IMR-90 (cell line): ENCODE measurements at regions not wholly inside any gene's neighbourhood (a gene's known extent, or its start where the extent isn't known, plus 50 kb on each side); places are given as distances from the start of the nearest gene placed in this dataset.

ENCODE experiments used
- BHLHE40 ChIP-seq: fragments of 150-350 bp; IDR thresholded peaks from 2 replicates; pipeline ENCODE4 v1.6.1; 2016; ENCODE audit warnings: mild to moderate bottlenecking, low read depth, low read length
- CEBPB ChIP-seq: IDR thresholded peaks from 2 replicates; pipeline ENCODE4 v1.6.1; 2012; ENCODE audit warnings: low read depth, low read length, improper control_type of control experiment
- CHD1 ChIP-seq: IDR thresholded peaks from 2 replicates; pipeline ENCODE4 v1.6.1; 2012; ENCODE audit warnings: low read depth, low read length, improper control_type of control experiment
- ELK1 ChIP-seq: fragments of 150-350 bp; IDR thresholded peaks from 2 replicates; pipeline ENCODE4 v1.6.1; 2016; ENCODE audit warnings: low read depth, mild to moderate bottlenecking, low read length, moderate library complexity, borderline replicate concordance
- FOS ChIP-seq: fragments of 150-350 bp; IDR thresholded peaks from 2 replicates; pipeline ENCODE4 v1.6.1; 2016; ENCODE audit warnings: low read depth, low read length
- MAFK ChIP-seq: IDR thresholded peaks from 2 replicates; pipeline ENCODE4 v1.6.1; 2012; ENCODE audit warnings: low read depth, low read length, improper control_type of control experiment
- MXI1 ChIP-seq: IDR thresholded peaks from 2 replicates; pipeline ENCODE4 v1.6.1; 2012; ENCODE audit warnings: low read depth, mild to moderate bottlenecking, low read length, moderate library complexity, borderline replicate concordance
- POLR2A ChIP-seq: IDR thresholded peaks from 2 replicates; pipeline ENCODE4 v1.6.1; 2012; ENCODE audit warnings: mild to moderate bottlenecking, low read depth, low read length
- RAD21 ChIP-seq: IDR thresholded peaks from 2 replicates; pipeline ENCODE4 v1.6.1; 2012; ENCODE audit warnings: low read length, improper control_type of control experiment
- RCOR1 ChIP-seq: IDR thresholded peaks from 2 replicates; pipeline ENCODE4 v1.6.1; 2012; ENCODE audit warnings: mild to moderate bottlenecking, low read length, improper control_type of control experiment; ENCODE audit not compliant: insufficient replicate concordance
- RFX5 ChIP-seq: IDR thresholded peaks from 2 replicates; pipeline ENCODE4 v1.8.0; 2012; ENCODE audit warnings: low read depth, mild to moderate bottlenecking, low read length, moderate library complexity
- SMC3 ChIP-seq: fragments of 150-350 bp; IDR thresholded peaks from 2 replicates; pipeline ENCODE4 v1.6.1; 2016; ENCODE audit warnings: low read depth, mild to moderate bottlenecking, antibody characterized with exemption, low read length, moderate library complexity
- TF ChIP-seq, protein P1 (sequence below): conservative IDR thresholded peaks from 2 replicates; pipeline ENCODE4 v1.5.1; 2012; ENCODE audit warnings: mild to moderate bottlenecking, low read depth, low read length, improper control_type of control experiment
- TF ChIP-seq, protein P2 (sequence below): fragments of 150-350 bp; IDR thresholded peaks from 2 replicates; pipeline ENCODE4 v1.6.1; 2017; ENCODE audit warnings: mild to moderate bottlenecking, antibody characterized with exemption, low read length, low read depth

- TF ChIP-seq, protein P1, sequence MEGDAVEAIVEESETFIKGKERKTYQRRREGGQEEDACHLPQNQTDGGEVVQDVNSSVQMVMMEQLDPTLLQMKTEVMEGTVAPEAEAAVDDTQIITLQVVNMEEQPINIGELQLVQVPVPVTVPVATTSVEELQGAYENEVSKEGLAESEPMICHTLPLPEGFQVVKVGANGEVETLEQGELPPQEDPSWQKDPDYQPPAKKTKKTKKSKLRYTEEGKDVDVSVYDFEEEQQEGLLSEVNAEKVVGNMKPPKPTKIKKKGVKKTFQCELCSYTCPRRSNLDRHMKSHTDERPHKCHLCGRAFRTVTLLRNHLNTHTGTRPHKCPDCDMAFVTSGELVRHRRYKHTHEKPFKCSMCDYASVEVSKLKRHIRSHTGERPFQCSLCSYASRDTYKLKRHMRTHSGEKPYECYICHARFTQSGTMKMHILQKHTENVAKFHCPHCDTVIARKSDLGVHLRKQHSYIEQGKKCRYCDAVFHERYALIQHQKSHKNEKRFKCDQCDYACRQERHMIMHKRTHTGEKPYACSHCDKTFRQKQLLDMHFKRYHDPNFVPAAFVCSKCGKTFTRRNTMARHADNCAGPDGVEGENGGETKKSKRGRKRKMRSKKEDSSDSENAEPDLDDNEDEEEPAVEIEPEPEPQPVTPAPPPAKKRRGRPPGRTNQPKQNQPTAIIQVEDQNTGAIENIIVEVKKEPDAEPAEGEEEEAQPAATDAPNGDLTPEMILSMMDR = no peak
- TF ChIP-seq MXI1 (no peak), RAD21 (no peak), POLR2A (no peak), RCOR1 (no peak), CHD1 (no peak), RFX5 (no peak), SMC3 (no peak), CEBPB (no peak), BHLHE40 (no peak), ELK1 (no peak), MAFK (no peak), FOS (no peak)
- TF ChIP-seq, protein P2, sequence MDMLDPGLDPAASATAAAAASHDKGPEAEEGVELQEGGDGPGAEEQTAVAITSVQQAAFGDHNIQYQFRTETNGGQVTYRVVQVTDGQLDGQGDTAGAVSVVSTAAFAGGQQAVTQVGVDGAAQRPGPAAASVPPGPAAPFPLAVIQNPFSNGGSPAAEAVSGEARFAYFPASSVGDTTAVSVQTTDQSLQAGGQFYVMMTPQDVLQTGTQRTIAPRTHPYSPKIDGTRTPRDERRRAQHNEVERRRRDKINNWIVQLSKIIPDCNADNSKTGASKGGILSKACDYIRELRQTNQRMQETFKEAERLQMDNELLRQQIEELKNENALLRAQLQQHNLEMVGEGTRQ = no peak
Observed at GRCh38 chr4:17095771-17096170, 197.3 kb upstream of the LDB2 start.
